ENCODE measurements at regions not wholly inside any gene's neighbourhood (a gene's known extent, or its start where the extent isn't known, plus 50 kb on each side); places are given as distances from the start of the nearest gene placed in this dataset.
A peak's percentile ranks its signal among the peaks of the same experiment; 100 is the strongest.
"Not testable (repeated sequence)": the region's sequence is repeated elsewhere in the genome, so short reads cannot be mapped to it uniquely, and the experiment has no call there.

- no peak for DNase-seq
These were observed 780.5 kb upstream of the CDH9 start for GRCh38 chr5:27818888-27819287.

GRCh38 chr5:27814983-27815382, 776.6 kb upstream of the CDH9 start:
- DNase-seq = no peak

GRCh38 chr5:27814286-27814685, 775.9 kb upstream of the CDH9 start:
- DNase-seq = no peak

- no peak for DNase-seq
These were observed 772.1 kb upstream of the CDH9 start for GRCh38 chr5:27810458-27810857.

- DNase-seq = no peak
These were observed 758.8 kb upstream of the CDH9 start for GRCh38 chr5:27797220-27797619.

- DNase-seq = no peak
These were observed 749.8 kb upstream of the CDH9 start for GRCh38 chr5:27788184-27788583.

GRCh38 chr5:27784317-27784716, 745.9 kb upstream of the CDH9 start:
- no peak for DNase-seq

GRCh38 chr5:27778121-27778520, 739.7 kb upstream of the CDH9 start:
- DNase-seq = no peak

GRCh38 chr5:27773636-27774035, 735.2 kb upstream of the CDH9 start:
- no peak for DNase-seq

GRCh38 chr5:27773166-27773565, 734.8 kb upstream of the CDH9 start:
- no peak for DNase-seq

- DNase-seq = peak; percentile 27
These were observed 731.5 kb upstream of the CDH9 start for GRCh38 chr5:27769748-27770402.

- DNase-seq = no peak
These were observed 710.5 kb upstream of the CDH9 start for GRCh38 chr5:27748847-27749246.

- DNase-seq = not testable (repeated sequence)
These were observed 705.1 kb upstream of the CDH9 start for GRCh38 chr5:27743383-27743979.

GRCh38 chr5:27742805-27743204, 704.4 kb upstream of the CDH9 start:
- DNase-seq = no peak

GRCh38 chr5:27734838-27735237, 696.5 kb upstream of the CDH9 start:
- DNase-seq = peak; percentile 11

- DNase-seq = no peak
These were observed 694.9 kb upstream of the CDH9 start for GRCh38 chr5:27733237-27733636.

- no peak for DNase-seq
These were observed 688.9 kb upstream of the CDH9 start for GRCh38 chr5:27727254-27727653.

GRCh38 chr5:27722337-27722736, 684.0 kb upstream of the CDH9 start:
- DNase-seq = no peak

GRCh38 chr5:27708534-27708933, 670.1 kb upstream of the CDH9 start:
- DNase-seq = no peak

GRCh38 chr5:27706832-27707231, 668.4 kb upstream of the CDH9 start:
- DNase-seq = no peak

GRCh38 chr5:27705661-27706060, 667.3 kb upstream of the CDH9 start:
- DNase-seq = no peak

GRCh38 chr5:27701931-27702903, 663.8 kb upstream of the CDH9 start:
- DNase-seq = peak; percentile 21

- DNase-seq = no peak
These were observed 662.1 kb upstream of the CDH9 start for GRCh38 chr5:27700526-27700925.

GRCh38 chr5:27682600-27682999, 644.2 kb upstream of the CDH9 start:
- no peak for DNase-seq

Measured in eye (tissue), 1 donor.